ENCODE measurements at regions not wholly inside any gene's neighbourhood (a gene's known extent, or its start where the extent isn't known, plus 50 kb on each side); places are given as distances from the start of the nearest gene placed in this dataset.
"Not testable (repeated sequence)": the region's sequence is repeated elsewhere in the genome, so short reads cannot be mapped to it uniquely, and the experiment has no call there.

DNA sequence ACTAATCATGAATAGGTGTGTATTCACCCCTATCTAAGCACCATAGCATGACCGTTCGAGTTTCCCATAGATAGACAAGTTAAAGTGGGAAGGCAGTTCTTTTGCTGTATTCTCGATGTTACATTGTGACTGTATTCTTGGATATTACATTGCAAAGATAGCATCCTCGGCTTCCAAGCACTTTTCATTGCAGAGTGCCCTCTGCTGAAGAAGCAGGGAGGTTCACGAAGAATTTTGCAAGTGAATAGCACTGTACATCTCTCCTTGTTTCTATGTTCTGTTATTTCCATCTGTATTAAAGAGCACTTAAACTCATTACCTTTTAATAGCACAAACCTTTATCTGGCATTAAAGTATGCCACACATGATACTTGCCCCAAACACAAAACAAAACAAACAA is 426.7 kb upstream of the ARX start:
- Histone ChIP-seq H3F3A (ENCODE audit: insufficient read depth) (no peaks in the 10 kb centered on the region), H3K27ac (no peak overlapping the region), H3K4me2 (ENCODE audit: unreplicated experiment) (no peak overlapping the region), H3K9me3 (ENCODE audit: low read depth) (no peaks in the 10 kb centered on the region), H3K79me2 (ENCODE audit: insufficient read depth) (no peaks in the 10 kb centered on the region), H3K9me2 (ENCODE audit: insufficient read depth) (no peaks in the 10 kb centered on the region), H3K4me1 (ENCODE audit: insufficient read depth) (no peaks in the 10 kb centered on the region), H3K9ac (no peak overlapping the region), H2AFZ (no peak overlapping the region), H4K20me1 (ENCODE audit: insufficient read depth) (no peaks in the 10 kb centered on the region), H3K36me3 (ENCODE audit: low read depth) (no peaks in the 10 kb centered on the region), H3K4me3 (no peak overlapping the region), H3K27me3 (replicated peaks; ENCODE audit: insufficient read depth) (no peaks in the 10 kb centered on the region)
- DNase-seq = no peak
- WGBS, 2 experiments (ENCODE audit: low coverage in 1 of 2, low lambda C conversion rate in 2 of 2, missing lambda C conversion rate in 2 of 2) = 9 to 11% methylated on average over 4 to 5 of the region's 5 CpGs
- no peak for TF ChIP-seq EZH2 (IDR thresholded peaks at IDR 0.05; ENCODE audit: insufficient read depth, poor library complexity, severe bottlenecking)
- no peak for TF ChIP-seq EZH2phosphoT487 (IDR thresholded peaks at IDR 0.05; ENCODE audit: insufficient read depth, low read depth)
- in situ Hi-C loops (cut with MboI) = no loop called here

DNA sequence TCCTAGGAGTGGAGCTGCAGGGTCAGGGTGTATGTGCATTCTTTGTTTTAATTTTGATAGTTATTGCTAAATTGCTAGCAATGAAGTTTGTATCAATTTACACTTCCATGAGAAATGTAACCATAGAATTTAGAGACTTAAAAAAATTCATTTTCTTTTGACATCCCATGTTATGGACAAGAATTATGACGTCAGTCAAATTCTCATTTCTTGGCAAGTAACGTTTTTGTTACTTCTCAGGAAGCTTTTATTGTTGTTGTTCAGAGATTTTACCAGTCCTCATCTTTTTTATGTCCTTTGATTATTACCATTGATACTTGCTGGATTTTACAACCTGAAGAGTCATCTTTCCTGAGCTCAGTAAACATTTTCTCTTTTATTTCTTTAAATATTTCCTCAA is 417.5 kb upstream of the ARX start:
- Histone ChIP-seq H3K9me2 (ENCODE audit: insufficient read depth) (no peaks in the 10 kb centered on the region), H3K9ac (no peak overlapping the region), H3K79me2 (ENCODE audit: insufficient read depth) (no peaks in the 10 kb centered on the region), H2AFZ (no peak overlapping the region), H3K4me1 (ENCODE audit: insufficient read depth) (no peaks in the 10 kb centered on the region), H3K27ac (no peak overlapping the region), H4K20me1 (ENCODE audit: insufficient read depth) (no peaks in the 10 kb centered on the region), H3K27me3 (replicated peaks; ENCODE audit: insufficient read depth) (no peaks in the 10 kb centered on the region), H3F3A (ENCODE audit: insufficient read depth) (no peaks in the 10 kb centered on the region), H3K9me3 (ENCODE audit: low read depth) (no peaks in the 10 kb centered on the region), H3K36me3 (ENCODE audit: low read depth) (no peaks in the 10 kb centered on the region), H3K4me2 (ENCODE audit: unreplicated experiment) (no peak overlapping the region), H3K4me3 (no peak overlapping the region)
- WGBS, 2 experiments (ENCODE audit: low coverage in 1 of 2, low lambda C conversion rate in 2 of 2, missing lambda C conversion rate in 2 of 2) = 2 to 4% methylated on average over 2 of the region's 2 CpGs
- DNase-seq = no peak
- in situ Hi-C loops (cut with MboI) = no loop called here
- TF ChIP-seq EZH2phosphoT487 (IDR thresholded peaks at IDR 0.05; ENCODE audit: insufficient read depth, low read depth) (no peak), EZH2 (IDR thresholded peaks at IDR 0.05; ENCODE audit: insufficient read depth, poor library complexity, severe bottlenecking) (no peak)

- in situ Hi-C loops (cut with MboI) = no loop called here
- no peak overlapping the region for H3K9ac ChIP-seq
- no peaks in the 10 kb centered on the region for H3K27me3 ChIP-seq (replicated peaks; ENCODE audit: insufficient read depth)
- H3K9me2 ChIP-seq (ENCODE audit: insufficient read depth) = no peaks in the 10 kb centered on the region
- H4K20me1 ChIP-seq (ENCODE audit: insufficient read depth) = no peaks in the 10 kb centered on the region
- TF ChIP-seq EZH2phosphoT487 (IDR thresholded peaks at IDR 0.05; ENCODE audit: insufficient read depth, low read depth) = no peak
- TF ChIP-seq EZH2 (IDR thresholded peaks at IDR 0.05; ENCODE audit: insufficient read depth, poor library complexity, severe bottlenecking) = no peak
- no peak overlapping the region for H2AFZ ChIP-seq
- no peaks in the 10 kb centered on the region for H3K4me1 ChIP-seq (ENCODE audit: insufficient read depth)
- DNase-seq = no peak
- no peak overlapping the region for H3K4me2 ChIP-seq (ENCODE audit: unreplicated experiment)
- H3K27ac ChIP-seq = no peak overlapping the region
- H3K79me2 ChIP-seq (ENCODE audit: insufficient read depth) = no peaks in the 10 kb centered on the region
- no peaks in the 10 kb centered on the region for H3K9me3 ChIP-seq (ENCODE audit: low read depth)
- no peaks in the 10 kb centered on the region for H3F3A ChIP-seq (ENCODE audit: insufficient read depth)
- WGBS, 2 experiments (ENCODE audit: low coverage in 1 of 2, low lambda C conversion rate in 2 of 2, missing lambda C conversion rate in 2 of 2) = 4 to 5% methylated on average over 2 of the region's 2 CpGs
- no peak overlapping the region for H3K4me3 ChIP-seq
- no peaks in the 10 kb centered on the region for H3K36me3 ChIP-seq (ENCODE audit: low read depth)
Measured at GRCh38 chrX:25432396-25432795, 416.6 kb upstream of the ARX start.

DNA sequence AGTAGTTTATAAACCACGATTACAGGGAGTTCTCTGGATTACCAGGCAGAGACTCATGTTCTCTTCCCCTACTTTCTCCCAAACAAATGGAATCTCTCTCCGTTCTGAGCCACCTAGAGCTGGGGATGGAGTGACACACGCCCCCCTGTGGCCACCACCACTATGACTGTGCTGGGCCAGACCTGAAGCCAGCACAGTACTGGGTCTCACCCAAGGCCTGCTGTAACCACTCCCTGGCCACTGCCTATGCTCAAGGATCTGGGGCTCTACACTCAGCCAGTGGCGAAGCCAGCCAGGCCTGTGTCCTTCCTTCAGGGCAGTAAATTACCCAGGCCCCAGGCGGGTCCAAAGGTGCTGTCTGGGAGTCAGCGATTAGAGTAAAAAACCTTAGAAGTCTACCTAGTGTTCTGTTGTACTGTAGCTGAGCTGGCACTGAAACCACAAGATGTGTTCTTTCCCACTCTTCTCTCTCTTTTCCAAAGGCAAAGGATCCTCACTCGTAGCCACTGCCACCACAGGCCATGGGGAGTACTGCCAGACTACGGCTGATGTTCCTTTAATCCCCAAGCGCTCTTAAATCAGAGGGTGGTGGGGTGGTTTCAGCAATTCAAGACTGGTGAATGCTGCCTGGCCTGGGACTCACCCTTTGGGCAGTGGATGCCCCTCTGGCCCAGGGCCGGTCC is 412.2 kb upstream of the ARX start:
- no peaks in the 10 kb centered on the region for H3K9me2 ChIP-seq (ENCODE audit: insufficient read depth)
- no peaks in the 10 kb centered on the region for H3K27me3 ChIP-seq (replicated peaks; ENCODE audit: insufficient read depth)
- no peak for TF ChIP-seq EZH2phosphoT487 (IDR thresholded peaks at IDR 0.05; ENCODE audit: insufficient read depth, low read depth)
- no peak for TF ChIP-seq EZH2 (IDR thresholded peaks at IDR 0.05; ENCODE audit: insufficient read depth, poor library complexity, severe bottlenecking)
- 14 to 30% methylated on average over 6 to 10 of the region's 10 CpGs for WGBS, 2 experiments (ENCODE audit: low coverage in 1 of 2, low lambda C conversion rate in 2 of 2, missing lambda C conversion rate in 2 of 2)
- no peak overlapping the region for H3K9ac ChIP-seq
- no peak overlapping the region for H3K27ac ChIP-seq
- H4K20me1 ChIP-seq (ENCODE audit: insufficient read depth) = no peaks in the 10 kb centered on the region
- no peaks in the 10 kb centered on the region for H3K9me3 ChIP-seq (ENCODE audit: low read depth)
- no peak overlapping the region for H2AFZ ChIP-seq
- H3F3A ChIP-seq (ENCODE audit: insufficient read depth) = no peaks in the 10 kb centered on the region
- no peak for DNase-seq
- H3K36me3 ChIP-seq (ENCODE audit: low read depth) = no peaks in the 10 kb centered on the region
- H3K79me2 ChIP-seq (ENCODE audit: insufficient read depth) = no peaks in the 10 kb centered on the region
- H3K4me1 ChIP-seq (ENCODE audit: insufficient read depth) = no peaks in the 10 kb centered on the region
- in situ Hi-C loops (cut with MboI) = no loop called here
- H3K4me3 ChIP-seq = no peak overlapping the region
- no peak overlapping the region for H3K4me2 ChIP-seq (ENCODE audit: unreplicated experiment)

GRCh38 chrX:25404163-25404562 is 388.4 kb upstream of the ARX start:
- H3K9ac ChIP-seq; DNase-seq; H3F3A ChIP-seq (ENCODE audit: insufficient read depth); H3K4me3 ChIP-seq; H3K9me2 ChIP-seq (ENCODE audit: insufficient read depth); H2AFZ ChIP-seq; in situ Hi-C loops (cut with MboI); H3K9me3 ChIP-seq (ENCODE audit: low read depth); H3K4me1 ChIP-seq (ENCODE audit: insufficient read depth); H3K36me3 ChIP-seq (ENCODE audit: low read depth); H3K27ac ChIP-seq; H3K27me3 ChIP-seq (replicated peaks; ENCODE audit: insufficient read depth); H3K4me2 ChIP-seq (ENCODE audit: unreplicated experiment); H3K79me2 ChIP-seq (ENCODE audit: insufficient read depth); H4K20me1 ChIP-seq (ENCODE audit: insufficient read depth): not testable (repeated sequence)
- WGBS, 2 experiments (ENCODE audit: low coverage in 1 of 2, low lambda C conversion rate in 2 of 2, missing lambda C conversion rate in 2 of 2) = 44 to 49% methylated on average over 3 to 11 of the region's 11 CpGs

Measured in GM23248 (cell line).